Thyroid gland (tissue), 4 donors: ENCODE measurements at regions not wholly inside any gene's neighbourhood (a gene's known extent, or its start where the extent isn't known, plus 50 kb on each side); places are given as distances from the start of the nearest gene placed in this dataset.

Experiments
- POLR2A ChIP-seq, 2 donors: fragments of 450-650 bp; IDR thresholded peaks; one replicate each; pipeline ENCODE4 v1.6.1; 2017; ENCODE audit warnings: antibody characterized with exemption in 2 of 2, mild to moderate bottlenecking in 2 of 2, moderate library complexity in 1 of 2
- TF ChIP-seq, protein P1 (sequence below), 6 experiments: fragments of 200-600 bp in 3 of 6; fragments of 450-650 bp in 3 of 6; sonication (generic) in 3 of 6; IDR thresholded peaks; one replicate each; pipeline ENCODE4 v1.5.1; 2016 to 2019; ENCODE audit warnings: antibody characterized with exemption in 6 of 6, mild to moderate bottlenecking in 2 of 6, inconsistent platforms in 1 of 6, moderate library complexity in 1 of 6

DNA sequence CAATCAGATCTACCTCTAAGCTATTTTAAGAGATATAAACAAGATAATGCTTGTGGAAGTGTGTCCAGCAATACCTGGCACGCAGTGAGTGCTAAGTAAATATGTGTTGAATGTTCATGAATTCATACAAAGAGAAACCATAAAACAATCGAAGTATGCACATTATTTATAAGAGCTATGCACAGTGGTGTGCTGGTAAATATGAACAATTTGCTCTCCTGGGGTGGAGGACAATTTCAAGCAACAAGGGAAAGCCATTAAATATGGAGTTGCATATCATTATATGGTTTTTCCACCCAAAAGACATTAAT is 526.6 kb upstream of the MARCKS start:
- TF ChIP-seq, protein P1, sequence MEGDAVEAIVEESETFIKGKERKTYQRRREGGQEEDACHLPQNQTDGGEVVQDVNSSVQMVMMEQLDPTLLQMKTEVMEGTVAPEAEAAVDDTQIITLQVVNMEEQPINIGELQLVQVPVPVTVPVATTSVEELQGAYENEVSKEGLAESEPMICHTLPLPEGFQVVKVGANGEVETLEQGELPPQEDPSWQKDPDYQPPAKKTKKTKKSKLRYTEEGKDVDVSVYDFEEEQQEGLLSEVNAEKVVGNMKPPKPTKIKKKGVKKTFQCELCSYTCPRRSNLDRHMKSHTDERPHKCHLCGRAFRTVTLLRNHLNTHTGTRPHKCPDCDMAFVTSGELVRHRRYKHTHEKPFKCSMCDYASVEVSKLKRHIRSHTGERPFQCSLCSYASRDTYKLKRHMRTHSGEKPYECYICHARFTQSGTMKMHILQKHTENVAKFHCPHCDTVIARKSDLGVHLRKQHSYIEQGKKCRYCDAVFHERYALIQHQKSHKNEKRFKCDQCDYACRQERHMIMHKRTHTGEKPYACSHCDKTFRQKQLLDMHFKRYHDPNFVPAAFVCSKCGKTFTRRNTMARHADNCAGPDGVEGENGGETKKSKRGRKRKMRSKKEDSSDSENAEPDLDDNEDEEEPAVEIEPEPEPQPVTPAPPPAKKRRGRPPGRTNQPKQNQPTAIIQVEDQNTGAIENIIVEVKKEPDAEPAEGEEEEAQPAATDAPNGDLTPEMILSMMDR (IDR thresholded peaks at IDR 0.05), result no peak
- no peak for TF ChIP-seq POLR2A (IDR thresholded peaks at IDR 0.05)
